ENCODE measurements at regions not wholly inside any gene's neighbourhood (a gene's known extent, or its start where the extent isn't known, plus 50 kb on each side); places are given as distances from the start of the nearest gene placed in this dataset.
A peak's percentile ranks its signal among the peaks of the same experiment; 100 is the strongest.

DNA sequence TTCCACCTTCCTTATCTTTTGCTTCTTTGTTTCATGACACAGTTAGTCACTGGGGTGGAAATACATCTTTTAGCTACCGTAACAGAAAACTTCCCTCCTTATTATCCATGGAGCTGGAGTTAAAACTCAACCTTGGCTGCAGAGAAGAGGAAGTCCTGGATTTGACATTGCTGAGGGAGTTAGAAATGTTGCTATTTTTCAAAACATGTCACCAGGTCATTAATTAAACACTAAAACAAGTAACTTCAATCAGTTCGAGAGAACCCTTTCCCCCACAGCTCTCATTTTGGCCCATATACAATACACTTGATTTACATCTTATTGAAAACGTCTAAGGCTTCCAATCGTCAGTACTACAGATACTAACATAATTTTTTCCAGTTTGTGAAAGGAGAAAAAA is 237.9 kb upstream of the CD180 start:
- DNase-seq, result no peak

DNA sequence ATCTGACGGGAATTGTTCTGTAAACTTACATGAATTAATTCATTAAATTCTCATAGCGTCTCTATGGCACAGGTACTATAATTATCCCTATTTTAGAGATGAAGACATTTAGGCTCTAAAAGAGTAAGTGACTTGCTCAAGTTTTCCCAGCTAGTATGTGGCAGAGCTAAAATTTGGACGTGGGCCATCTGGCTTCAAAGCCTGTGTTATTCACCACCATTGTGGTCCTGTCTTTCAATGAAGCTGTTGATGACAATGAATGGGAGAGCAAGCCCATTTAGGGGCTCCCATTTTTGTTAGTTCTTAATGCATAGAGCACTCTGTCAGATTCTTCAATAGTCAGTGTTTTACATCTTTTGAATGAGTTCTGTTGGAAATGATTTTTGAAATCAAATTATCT is 236.0 kb upstream of the CD180 start:
- DNase-seq, result no peak

DNA sequence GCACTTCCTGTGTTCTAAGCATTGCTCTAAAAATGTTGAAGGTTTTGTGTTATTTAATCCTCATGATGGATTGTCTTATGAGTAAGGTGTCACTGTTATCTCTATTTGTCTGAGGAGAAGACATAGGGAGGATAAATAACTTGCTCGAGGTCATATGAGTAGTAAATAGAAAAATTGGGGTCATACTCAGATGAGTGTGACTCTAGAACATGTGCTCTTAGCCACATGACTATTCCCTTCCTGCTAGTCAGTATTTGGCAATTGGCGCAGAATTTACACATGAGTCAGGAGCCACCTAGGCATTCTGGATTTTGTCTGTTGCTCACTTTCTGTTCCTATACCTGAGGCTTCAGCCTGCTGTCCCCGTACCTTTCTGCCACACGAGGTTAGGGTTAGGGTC is 234.6 kb upstream of the CD180 start:
- no peak for DNase-seq

DNA sequence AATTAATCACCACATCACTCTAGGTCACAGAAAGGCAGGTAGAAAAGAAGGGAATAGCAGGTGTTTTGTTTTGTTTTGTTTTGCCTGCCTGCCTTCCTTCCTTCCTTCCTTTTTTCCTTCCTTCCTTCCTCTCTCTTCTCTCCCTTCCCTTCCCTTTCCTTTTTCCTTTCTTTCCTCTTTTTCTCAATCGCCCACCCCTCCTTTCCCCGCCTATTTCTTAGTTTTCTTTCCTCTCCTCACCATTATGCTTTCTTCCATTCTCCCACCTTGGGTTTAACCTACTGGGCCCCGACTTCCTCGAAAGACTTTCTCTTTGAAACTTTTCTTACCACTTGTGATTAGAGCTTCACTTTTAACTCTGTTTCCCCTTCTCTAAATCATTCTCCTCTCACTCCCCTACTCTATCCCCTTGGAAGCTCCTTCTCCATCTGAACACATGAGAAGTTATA is 231.3 kb upstream of the CD180 start:
- DNase-seq, result no peak

DNA sequence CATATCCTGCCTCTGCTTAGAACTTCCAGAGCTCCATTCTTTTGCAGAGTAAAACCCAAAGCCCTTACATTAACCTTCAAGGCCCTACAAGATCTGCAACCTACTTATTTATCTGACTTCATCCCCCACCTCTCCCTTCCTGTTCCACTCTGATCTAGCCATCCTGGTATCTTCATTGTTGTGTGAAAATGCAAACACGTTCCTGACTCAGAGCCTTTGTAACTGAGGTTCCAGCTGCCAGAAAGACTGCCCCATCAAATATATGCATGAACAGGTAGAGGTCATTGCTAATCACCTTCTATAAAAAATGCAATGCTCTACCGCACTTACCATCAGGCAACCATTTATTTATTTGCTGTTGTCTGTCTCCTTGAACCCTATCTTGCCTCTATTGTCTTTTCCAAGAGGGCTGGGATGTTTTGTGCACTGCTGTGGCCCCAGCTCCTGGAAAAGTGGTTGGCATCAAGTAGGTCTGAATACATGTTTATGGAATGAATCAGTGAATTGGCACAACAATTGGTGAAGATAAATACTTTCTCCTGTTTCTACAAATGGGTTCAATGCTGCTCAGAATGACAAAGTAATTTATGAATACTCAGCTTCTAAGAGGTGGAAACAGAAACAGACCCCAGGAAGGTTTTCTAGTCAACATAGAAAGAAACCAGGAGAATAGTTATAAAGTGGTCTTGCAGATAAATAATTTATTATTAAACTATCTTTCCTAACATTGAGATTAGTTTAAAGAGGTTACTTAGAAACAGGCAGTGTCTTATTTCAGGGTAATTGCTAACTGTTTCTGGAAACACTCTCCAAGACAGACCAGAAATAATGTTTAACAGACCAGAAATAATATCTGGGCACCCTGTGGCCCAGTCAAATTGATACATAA is 230.6 kb upstream of the CD180 start:
- DNase-seq, result no peak

DNA sequence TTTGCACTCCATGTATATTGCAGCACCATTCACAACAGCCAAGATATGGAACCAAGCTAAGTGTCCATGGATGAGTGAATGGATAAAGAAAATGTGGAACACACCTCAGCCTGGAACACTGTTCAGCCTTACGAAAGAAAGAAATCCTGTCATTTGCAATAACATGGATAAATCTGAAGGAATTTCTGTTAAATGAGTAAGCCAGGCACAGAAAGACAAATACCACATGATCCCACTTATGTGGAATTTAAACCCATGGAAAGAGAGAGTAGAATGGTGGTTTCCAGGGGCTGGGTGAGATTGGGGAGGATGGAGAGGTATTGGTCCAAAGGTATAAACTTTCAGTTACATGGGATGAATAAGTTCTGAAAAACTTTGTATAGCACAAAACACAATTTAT is 228.9 kb upstream of the CD180 start:
- no peak for DNase-seq

DNA sequence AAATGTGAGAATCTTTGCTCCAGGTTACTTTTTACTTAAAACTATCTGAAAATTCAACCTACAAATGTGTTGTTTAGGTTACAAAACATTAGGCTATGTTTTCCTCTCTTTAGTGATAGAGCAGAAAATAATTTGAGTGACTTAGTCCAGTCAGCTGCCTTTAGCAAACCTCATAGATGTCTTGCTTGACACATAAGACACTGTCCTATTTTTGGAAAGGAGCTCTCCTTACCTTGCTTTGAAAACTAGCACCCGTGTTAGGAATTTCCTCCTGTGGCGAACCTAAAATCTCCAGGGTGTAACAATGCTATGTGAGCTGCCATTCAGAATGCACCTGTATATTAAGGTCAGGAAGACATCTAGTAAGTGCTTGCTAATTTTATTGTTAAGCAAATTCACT is 221.2 kb upstream of the CD180 start:
- DNase-seq, result no peak

DNA sequence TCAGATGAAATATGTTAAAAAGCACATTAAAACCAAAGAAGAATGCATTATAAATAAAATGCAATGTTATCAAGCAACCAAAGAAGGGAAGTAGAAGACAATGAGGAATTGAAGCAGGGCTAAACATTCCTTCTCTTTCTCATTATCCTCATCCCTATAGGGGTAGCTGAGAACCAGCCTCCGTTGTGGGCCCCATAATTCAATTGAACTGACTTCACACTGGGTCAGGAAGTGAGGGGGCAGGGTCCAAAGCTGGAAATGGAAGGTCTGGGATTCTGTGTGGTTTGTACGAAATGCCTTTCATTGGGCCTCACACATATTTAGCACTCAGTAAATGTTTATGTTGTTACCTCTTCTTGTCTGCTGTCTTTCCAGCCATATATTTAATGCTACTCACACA is 220.4 kb upstream of the CD180 start:
- no peak for DNase-seq

DNA sequence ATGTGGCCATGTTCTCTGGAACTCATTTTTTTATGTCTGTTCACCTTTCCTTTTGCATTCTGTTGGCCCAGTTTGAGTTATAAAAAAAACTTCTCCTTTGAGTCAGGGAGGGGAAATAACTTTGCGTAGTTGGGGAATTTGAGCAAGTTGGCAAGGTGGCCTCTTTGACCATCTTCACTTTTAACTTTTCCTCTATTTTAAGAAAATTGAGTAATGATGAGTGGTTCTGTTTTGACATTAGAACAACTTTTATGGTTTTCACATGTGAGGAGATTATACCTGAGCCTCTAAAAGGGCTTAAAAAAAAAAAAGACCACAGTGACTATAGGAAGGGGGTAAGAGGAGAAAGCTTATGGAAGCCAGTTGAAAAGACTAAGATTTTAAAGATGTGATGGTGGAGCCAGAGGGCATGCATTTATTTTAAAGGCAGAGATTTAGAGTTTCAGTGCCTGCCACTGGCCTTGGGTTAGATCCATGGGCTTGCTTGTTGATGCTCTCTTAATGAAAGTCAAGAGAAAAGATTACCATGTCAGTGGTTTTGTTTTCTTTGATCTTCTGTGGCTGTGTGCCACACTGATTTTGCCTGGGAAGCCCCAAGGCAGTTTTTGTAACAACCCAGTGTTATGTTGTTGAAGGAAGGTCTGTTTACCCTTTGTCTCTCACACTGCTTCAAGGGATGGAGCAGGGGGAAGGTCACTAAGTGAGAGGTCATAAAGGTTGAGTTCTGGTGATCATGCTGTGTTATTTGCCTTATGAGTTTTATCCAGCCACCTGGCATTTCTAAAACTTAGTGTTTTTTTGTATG is 219.7 kb upstream of the CD180 start:
- DNase-seq, result peak; percentile 8

DNA sequence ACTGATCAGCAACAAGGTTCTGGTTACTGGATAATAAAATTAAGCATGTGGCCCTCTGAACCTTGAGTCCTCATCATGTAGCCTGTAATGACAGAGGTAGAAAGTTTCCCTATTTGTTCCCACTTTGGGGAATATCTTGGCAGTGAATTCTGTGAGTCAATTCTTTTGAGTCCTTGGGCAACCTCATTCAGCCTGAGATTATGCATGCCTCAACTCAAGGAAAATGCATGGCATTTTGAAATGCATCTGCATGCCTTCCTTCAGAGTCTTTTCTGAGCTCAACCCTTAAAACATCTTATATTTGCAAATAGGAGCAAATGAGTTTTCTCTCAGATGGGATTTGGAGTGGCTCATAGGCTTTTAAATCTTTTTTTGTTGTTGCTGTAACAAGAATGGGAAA is 218.1 kb upstream of the CD180 start:
- DNase-seq, result no peak

DNA sequence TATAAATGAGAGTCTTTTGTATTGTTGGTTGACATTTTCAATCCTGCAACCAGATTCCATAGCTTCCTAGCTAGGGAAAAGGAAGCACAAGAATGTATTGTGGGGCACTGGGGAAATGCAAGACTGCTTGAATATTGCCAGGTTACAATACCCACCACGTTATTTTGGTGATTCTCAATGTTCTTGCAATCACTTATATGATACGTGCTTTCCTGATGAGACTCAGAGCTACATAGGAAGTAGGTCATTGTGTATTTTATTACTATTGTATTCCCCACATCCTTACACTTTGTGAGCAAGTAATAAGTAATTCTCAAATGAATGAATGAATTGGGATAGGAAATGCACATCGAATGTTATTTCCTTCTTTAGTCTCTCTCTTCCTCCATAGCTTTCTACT is 217.1 kb upstream of the CD180 start:
- DNase-seq, result no peak

DNA sequence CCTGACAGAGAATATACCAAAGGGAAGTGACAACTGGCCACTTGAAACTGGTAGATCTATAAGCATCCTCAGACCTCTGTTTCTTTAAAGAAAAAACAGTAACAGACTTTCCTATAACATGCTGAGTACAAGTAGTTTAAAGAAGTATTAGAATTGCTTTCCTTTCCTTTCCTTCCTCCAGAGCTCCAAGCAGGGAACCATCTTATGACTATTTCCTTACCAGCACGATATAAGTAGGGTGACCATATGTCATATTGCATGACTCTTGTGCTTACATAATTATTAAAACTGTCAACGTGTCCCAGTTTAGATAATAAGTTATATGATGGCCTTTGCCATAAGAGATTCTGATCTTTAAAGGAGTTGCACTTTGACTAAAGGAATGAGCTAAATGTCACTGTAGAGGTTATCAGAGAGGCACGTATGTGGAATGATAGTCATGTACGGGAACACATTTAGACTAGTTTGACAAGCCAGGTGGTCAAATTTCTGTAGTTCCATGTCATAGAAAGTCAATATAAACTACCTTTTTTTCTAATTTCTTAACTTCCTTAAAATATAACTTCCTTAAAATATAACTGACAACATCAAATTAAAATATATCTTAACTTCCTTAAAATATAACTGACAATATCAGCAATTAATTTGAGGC is 212.7 kb upstream of the CD180 start:
- no peak for DNase-seq

DNA sequence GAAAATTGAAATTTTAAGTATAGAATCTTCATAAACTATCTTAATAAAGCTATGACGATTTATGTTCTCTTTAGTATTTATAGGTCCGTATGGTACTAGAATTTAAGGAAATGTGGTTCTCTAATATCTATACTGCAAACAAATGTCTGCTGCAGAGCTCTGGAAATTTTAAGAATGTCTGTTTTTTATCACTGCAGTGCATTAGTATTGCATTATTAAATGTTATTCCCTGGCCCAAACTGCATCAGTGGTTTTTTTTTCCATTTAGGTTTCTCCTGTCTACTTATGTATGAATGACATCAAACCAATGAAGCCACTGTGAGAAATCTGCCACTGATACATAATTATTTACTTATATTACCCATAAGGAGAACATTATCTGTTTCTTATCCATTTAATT is 211.4 kb upstream of the CD180 start:
- DNase-seq, result no peak

DNA sequence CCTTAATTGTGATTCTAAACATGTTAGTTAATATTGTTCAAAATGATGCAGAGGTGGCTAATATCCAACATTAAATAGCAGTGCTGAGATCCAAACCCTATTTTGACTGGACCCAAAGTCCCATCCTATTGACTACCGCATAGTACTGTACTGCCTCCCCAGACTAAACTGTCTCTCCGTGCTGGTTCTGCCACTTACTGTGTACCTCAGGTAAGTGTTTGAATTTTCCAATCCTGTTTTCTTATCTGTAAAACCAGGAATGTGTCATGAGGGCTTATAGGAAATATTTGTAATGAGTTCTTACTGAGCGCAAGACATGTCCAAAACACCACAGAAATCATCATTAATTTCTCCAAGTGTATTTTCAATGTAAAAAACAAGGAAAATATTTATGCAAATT is 209.2 kb upstream of the CD180 start:
- DNase-seq, result no peak

DNA sequence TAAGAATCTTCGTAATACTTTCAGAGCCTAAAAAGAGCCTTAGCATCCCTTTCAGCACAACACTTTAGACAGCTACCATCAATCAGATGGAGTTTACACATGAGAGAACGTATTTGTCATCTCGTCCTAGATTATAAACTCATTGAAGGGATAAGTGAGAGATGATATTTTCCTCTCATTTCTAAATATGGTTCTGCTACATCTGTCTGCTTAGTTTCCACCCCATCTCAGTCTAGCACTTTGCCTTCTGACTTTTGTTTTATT is 208.4 kb upstream of the CD180 start:
- no peak for DNase-seq

DNA sequence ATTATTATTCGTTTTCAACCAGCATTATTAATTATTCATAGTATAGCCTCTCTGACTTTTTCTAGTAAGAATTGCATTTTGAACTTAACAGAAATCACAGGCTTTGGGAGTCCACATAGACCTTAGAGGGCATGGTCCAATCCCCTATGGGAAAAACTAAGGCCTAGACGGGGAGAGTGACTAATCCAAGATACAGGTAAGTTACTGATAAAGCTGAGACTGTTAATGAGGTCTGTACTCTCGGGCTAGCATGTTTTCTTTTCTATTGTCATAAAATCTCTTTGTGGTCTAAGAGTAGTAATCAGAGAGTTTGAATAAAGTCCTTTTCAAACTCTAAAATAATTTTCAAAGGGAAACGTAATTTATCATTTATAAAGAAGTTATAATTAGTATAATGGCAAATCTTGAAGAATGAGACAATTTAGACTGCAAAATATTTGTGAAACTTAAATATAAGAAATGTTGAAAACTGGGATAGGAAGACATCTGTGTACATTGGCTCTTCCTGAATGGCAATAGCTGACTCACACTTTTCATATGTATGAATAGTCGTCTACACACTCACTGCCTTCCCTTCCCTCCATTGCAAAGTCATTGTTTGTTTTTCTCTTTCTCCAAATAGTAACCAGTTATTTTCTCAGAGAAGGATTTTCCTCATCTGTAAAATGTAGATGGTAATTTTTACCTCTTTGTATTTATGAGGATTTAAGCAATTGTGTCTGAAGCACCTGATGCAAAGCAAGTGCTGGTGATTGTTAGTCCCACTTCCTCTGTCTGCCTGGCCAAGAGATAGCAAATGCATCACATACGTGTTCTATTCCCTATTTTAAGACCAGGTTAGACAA is 207.9 kb upstream of the CD180 start:
- no peak for DNase-seq

DNA sequence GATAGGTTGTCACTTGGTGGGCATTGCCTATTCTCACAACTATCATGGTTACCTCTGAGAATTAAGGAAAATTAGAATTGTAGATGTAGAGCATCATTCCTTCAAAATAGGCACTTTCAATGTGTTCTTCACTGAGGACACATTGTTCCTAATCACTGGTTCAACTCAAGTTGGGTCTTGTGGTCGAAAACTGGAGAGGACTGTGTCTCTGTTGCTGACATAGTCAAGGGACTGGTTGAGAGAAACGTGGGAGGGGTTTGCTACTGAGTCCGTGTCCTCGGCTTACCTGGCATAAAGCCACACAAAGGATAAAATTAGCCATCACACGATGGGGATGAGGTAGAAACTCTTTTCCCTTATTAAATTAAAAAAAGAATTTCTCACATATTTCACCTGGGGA is 205.9 kb upstream of the CD180 start:
- no peak for DNase-seq

DNA sequence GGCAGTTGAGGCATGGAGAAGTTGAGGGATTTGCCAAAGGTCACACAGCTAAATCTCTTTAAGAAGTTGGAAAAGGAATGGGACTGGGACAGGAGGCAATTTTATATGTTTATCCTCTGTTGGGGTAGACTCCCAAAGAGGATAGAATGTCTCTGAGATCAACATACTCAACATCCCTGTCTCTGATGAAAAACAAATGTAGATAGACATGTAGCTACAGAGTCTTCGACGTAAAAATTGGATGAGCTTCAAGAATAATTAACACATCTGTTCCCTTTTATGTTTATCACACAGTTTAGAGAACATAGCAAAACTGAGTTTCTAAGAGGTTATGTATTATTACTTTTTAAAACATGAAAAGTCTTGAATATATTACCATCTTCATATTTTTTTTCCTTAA is 204.6 kb upstream of the CD180 start:
- no peak for DNase-seq

DNA sequence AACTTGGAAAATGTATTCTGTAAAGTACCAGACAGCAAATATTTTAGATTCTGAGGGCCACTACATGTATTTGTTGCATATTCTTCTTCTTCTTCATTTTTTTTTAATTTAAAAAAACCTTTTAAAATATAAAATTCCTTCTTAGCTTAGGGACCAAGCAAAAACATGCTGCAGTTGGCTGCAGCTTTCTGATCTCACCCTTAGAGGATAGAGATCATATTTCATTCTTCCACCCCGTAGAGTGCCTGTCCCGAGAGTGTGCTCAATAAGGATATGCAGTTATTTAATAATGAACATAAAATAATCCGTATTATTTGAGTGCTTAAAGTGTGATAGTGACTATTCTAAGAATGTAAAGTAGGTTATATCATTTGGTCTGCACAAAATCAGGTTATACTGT is 204.2 kb upstream of the CD180 start:
- no peak for DNase-seq

DNA sequence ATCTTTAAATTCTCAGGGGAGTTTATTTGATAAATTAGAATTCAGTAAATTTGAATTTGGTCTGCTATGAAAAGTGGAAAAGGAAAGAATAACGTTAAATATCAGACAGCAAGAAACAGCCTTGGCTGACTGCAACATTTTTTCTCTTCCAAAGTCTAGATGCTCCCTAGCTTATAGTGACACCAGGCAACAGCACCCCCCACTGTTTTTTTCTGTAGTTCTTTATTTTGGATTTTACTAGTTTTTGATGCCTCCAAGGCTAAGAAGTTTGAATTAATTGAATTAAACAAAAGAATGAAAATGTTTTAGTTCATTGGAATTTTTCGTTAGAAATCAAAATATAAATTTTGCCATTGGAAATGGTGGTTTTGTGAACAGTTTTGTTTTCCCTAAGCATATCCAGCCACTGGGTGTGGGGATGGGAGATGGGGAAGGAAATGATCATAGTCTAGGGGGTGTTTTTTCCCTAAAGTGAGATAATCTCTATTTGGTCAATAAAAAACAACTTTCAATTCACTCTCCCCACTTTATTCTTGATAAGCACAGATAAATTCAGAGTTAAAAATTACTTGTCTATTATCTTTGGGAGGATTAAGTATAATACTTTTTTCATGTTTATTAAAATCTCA is 199.3 kb upstream of the CD180 start:
- no peak for DNase-seq

DNA sequence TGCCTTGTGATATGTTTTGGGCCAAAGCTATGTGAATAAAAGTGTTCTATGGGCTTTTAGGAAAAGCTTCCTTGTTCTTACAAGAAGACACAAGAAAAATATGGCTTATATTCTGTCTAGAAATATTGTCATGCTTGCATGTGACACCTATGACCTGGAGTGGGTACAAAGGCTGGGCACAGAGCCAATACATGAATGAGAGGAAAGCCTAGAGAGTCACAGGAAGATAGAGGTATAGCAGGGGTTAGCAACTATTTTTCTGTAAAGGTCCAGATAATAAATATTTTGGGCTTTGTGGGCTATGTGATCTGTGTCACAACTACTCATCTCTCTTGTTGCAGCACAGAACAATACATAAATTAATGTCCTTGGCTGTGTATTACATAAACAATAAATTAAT is 196.6 kb upstream of the CD180 start:
- no peak for DNase-seq

DNA sequence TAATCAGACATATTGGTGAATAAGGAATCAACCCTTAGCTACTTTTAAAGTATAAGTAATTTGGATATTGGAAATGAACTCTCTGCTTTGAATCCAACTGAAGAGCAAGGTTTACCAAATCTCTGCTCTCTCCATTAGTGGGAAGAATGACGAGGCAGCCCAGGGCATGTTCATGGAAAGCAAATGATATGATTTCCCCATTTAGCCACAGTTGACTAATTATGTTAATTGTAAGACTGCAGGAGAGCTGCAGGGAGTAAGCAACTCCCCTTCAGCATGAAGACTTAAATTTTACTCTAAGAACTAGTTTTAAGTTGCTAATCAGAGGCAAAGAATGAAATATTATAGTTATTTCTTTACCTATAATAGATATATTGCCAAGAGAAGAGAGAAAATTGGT is 194.3 kb upstream of the CD180 start:
- no peak for DNase-seq

DNA sequence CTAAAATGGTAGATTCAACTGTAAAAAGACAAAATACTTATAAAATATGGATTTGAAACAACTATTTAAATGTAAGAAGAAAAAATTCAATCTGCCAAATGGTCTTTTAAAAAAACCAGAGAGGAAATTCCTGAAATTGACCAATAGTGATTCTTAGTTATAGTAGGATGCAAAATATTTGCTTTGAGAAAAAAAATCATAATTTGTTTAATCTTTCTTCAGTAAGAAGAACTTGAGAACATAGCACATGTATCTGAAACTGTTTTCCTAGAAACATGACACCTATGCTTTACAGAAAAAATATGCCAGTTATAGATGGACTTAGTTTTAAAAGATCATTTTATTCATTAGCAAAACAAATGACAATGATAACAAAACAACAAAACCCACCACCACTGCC is 186.9 kb upstream of the CD180 start:
- no peak for DNase-seq

Data from CD4-positive, alpha-beta T cell treated with Interleukin-10 for 1 hour (primary cell).